Naive thymus-derived CD4-positive, alpha-beta T cell (primary cell): ENCODE measurements at regions not wholly inside any gene's neighbourhood (a gene's known extent, or its start where the extent isn't known, plus 50 kb on each side); places are given as distances from the start of the nearest gene placed in this dataset.
"Not testable (repeated sequence)": the region's sequence is repeated elsewhere in the genome, so short reads cannot be mapped to it uniquely, and the experiment has no call there.

Source experiments
- ATAC-seq: fragments of 150-1000 bp; cut with Tn5 transposase; 2 replicates; pipeline ENCODE4 v1.10.0; 2021; ENCODE audit warnings: mild to moderate bottlenecking, moderate library complexity
- CTCF ChIA-PET: fragments of 350-600 bp; sonication (Branson Sonifier 250); formaldehyde crosslinking; loops from one replicate; lab custom pipeline; 2021; ENCODE audit warnings: antibody characterized with exemption; lab: Charles Lee
- POLR2A ChIA-PET: fragments of 350-600 bp; sonication (Branson Sonifier 250); formaldehyde crosslinking; loops from one replicate; lab custom pipeline; 2021; ENCODE audit warnings: antibody characterized with exemption, inconsistent platforms; lab: Charles Lee
- DNase-seq, 9 donors: peaks; one replicate each; pipeline versions ENCODE4 v3.0.0 to v3.0.0-alpha.2; 2020 to 2022; ENCODE audit warnings: mixed read lengths in 1 of 9
- H3K27ac ChIP-seq: one replicate; pipeline ENCODE4 v1.7.0; 2013; ENCODE audit warnings: mild to moderate bottlenecking, low read depth, low read length, moderate library complexity
- H3K27me3 ChIP-seq, 2 donors: one replicate each; pipeline ENCODE4 v1.7.0; 2013; ENCODE audit warnings: low read length in 2 of 2, mild to moderate bottlenecking in 2 of 2, moderate library complexity in 2 of 2; ENCODE audit not compliant: control insufficient read depth in 2 of 2, insufficient read depth in 2 of 2
- H3K36me3 ChIP-seq, 3 experiments: 1 replicate in 2 of 3; 2 replicates in 1 of 3; pipeline ENCODE4 v1.7.0; 2013; ENCODE audit warnings: low read length in 3 of 3, mild to moderate bottlenecking in 3 of 3, moderate library complexity in 1 of 3; ENCODE audit not compliant: insufficient read depth in 3 of 3, control insufficient read depth in 2 of 3
- H3K4me1 ChIP-seq, 2 donors: one replicate each; pipeline ENCODE4 v1.7.0; 2013; ENCODE audit warnings: low read length in 2 of 2, mild to moderate bottlenecking in 2 of 2, moderate library complexity in 1 of 2; ENCODE audit not compliant: control insufficient read depth in 2 of 2, insufficient read depth in 2 of 2
- H3K4me3 ChIP-seq: 2 replicates; pipeline ENCODE4 v1.7.0; 2013; ENCODE audit warnings: mild to moderate bottlenecking, low read length
- H3K9me3 ChIP-seq, 3 experiments: 1 replicate in 2 of 3; 2 replicates in 1 of 3; pipeline ENCODE4 v1.7.0; 2013; ENCODE audit warnings: low read length in 3 of 3; ENCODE audit not compliant: control insufficient read depth in 2 of 3
- H3K27ac Mint-ChIP-seq, 9 donors: one replicate each; pipeline ENCODE4 v1.8.0; 2020 to 2022; ENCODE audit warnings: mixed read lengths in 9 of 9, mild to moderate bottlenecking in 8 of 9, moderate library complexity in 5 of 9, inconsistent platforms in 2 of 9
- H3K27me3 Mint-ChIP-seq, 5 donors: one replicate each; pipeline ENCODE4 v1.8.0; 2021 to 2022; ENCODE audit warnings: mixed read lengths in 5 of 5, mild to moderate bottlenecking in 1 of 5
- H3K36me3 Mint-ChIP-seq, 5 donors: one replicate each; pipeline ENCODE4 v1.8.0; 2020 to 2022; ENCODE audit warnings: mixed read lengths in 5 of 5, mild to moderate bottlenecking in 3 of 5, inconsistent platforms in 1 of 5
- H3K4me1 Mint-ChIP-seq, 7 donors: one replicate each; pipeline ENCODE4 v1.8.0; 2020 to 2022; ENCODE audit warnings: mixed read lengths in 7 of 7, mild to moderate bottlenecking in 3 of 7, inconsistent platforms in 1 of 7
- H3K4me3 Mint-ChIP-seq, 10 donors: one replicate each; pipeline ENCODE4 v1.8.0; 2020 to 2022; ENCODE audit warnings: mild to moderate bottlenecking in 10 of 10, mixed read lengths in 10 of 10, moderate library complexity in 6 of 10, inconsistent platforms in 2 of 10
- H3K9me3 Mint-ChIP-seq, 11 donors: one replicate each; pipeline ENCODE4 v1.8.0; 2020 to 2022; ENCODE audit warnings: mixed read lengths in 11 of 11, mild to moderate bottlenecking in 4 of 11, inconsistent platforms in 1 of 11, moderate library complexity in 1 of 11
- intact Hi-C, 2 donors: fragments of 100-400 bp; cut with micrococcal nuclease; formaldehyde crosslinking; loops; one replicate each; pipeline ENCODE4 v1.15.1; 2023

GRCh38 chr2:167335541-167335992 is 447.3 kb downstream of the XIRP2 start:
- Histone ChIP-seq H3K4me3 (no peak overlapping the region), H3K36me3 (no peaks in the 10 kb centered on the region), H3K27ac (no peak overlapping the region), H3K4me1 (no peaks in the 10 kb centered on the region), H3K9me3 (no peaks in the 10 kb centered on the region), H3K27me3 (no peaks in the 10 kb centered on the region)
- Mint-ChIP-seq H3K4me1 (no peaks in the 10 kb centered on the region), H3K27me3 (peaks cover 0 to 5% (median 0%) of the 10 kb centered on the region in 5 donors), H3K4me3 (no peak overlapping the region), H3K27ac (no peak overlapping the region), H3K9me3 (peaks cover 0 to 7% (median 0%) of the 10 kb centered on the region in 11 donors), H3K36me3 (no peaks in the 10 kb centered on the region)
- ATAC-seq: no peak
- intact Hi-C loops: no loop called here
- DNase-seq: no peak
- POLR2A ChIA-PET: no interaction called here
- CTCF ChIA-PET: no interaction called here

- Mint-ChIP-seq H3K4me3 (no peak overlapping the region), H3K36me3 (no peaks in the 10 kb centered on the region), H3K27ac (no peak overlapping the region), H3K9me3 (peaks cover 0 to 7% (median 0%) of the 10 kb centered on the region in 11 donors), H3K27me3 (peaks cover 0 to 5% (median 0%) of the 10 kb centered on the region in 5 donors), H3K4me1 (no peaks in the 10 kb centered on the region)
- Histone ChIP-seq H3K27me3 (no peaks in the 10 kb centered on the region), H3K4me3 (no peak overlapping the region), H3K27ac (no peak overlapping the region), H3K9me3 (no peaks in the 10 kb centered on the region), H3K36me3 (no peaks in the 10 kb centered on the region), H3K4me1 (no peaks in the 10 kb centered on the region)
- ATAC-seq: no peak
- DNase-seq: no peak
- ChIA-PET CTCF (no interaction called here), POLR2A (no interaction called here)
- intact Hi-C loops: no loop called here
These were observed 446.0 kb downstream of the XIRP2 start for GRCh38 chr2:167334146-167334742.

DNA sequence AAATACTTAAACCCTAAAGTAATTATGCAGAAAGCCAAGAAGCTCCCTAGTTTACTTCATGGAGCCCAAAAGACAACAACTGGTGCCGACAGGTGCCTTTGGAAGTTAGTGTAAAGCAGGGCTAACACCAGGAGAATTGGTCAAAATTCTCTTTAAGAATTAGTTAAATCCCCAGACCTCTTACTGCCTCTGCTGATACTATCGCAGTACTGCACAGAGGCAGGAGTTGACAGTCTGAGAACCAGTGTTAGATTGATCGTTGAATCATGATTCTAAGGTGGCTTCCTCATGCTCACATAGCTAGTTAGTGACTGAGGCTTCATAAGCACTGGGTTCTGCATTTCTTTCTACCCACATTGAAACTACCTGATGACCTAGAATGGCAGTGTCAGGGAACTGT is 445.0 kb downstream of the XIRP2 start:
- POLR2A ChIA-PET: no interaction called here
- H3K9me3 Mint-ChIP-seq: peaks cover 0 to 7% (median 0%) of the 10 kb centered on the region in 11 donors
- intact Hi-C loops: no loop called here

DNA sequence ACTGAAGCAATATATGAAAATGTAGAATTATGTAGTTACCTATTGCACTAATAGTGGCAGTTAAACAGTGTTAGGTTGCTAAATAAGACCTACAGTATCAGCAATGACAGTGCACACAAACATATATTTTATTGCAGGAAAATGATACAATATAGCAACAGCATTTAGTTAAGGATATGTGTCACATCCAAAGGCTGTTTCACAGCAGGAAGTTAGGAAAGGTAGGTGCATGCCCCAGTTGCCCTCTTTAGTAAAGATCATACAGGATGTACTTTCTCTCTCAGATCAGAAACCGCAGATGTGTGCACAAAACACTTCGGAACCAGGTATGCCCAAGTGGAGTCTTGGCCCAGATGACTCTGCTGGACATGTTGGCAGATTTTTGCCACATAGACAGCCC is 444.1 kb downstream of the XIRP2 start:
- Histone ChIP-seq H3K36me3 (no peaks in the 10 kb centered on the region), H3K27me3 (no peaks in the 10 kb centered on the region), H3K27ac (no peak overlapping the region), H3K9me3 (no peaks in the 10 kb centered on the region), H3K4me1 (no peaks in the 10 kb centered on the region), H3K4me3 (no peak overlapping the region)
- Mint-ChIP-seq H3K9me3 (peaks cover 0 to 7% (median 0%) of the 10 kb centered on the region in 11 donors), H3K27ac (no peak overlapping the region), H3K4me1 (no peaks in the 10 kb centered on the region), H3K27me3 (peaks cover 0 to 5% (median 0%) of the 10 kb centered on the region in 5 donors), H3K36me3 (no peaks in the 10 kb centered on the region), H3K4me3 (no peak overlapping the region)
- intact Hi-C loops: no loop called here
- DNase-seq (no peak), ATAC-seq (no peak)
- POLR2A ChIA-PET: no interaction called here
- CTCF ChIA-PET: no interaction called here

More for the DNA sequence above, 445.0 kb downstream of the XIRP2 start:
- ATAC-seq (no peak), DNase-seq (no peak)
- no peaks in the 10 kb centered on the region for H3K4me1 Mint-ChIP-seq
- Histone ChIP-seq H3K4me3 (no peak overlapping the region), H3K27me3 (no peaks in the 10 kb centered on the region), H3K27ac (no peak overlapping the region), H3K36me3 (no peaks in the 10 kb centered on the region), H3K9me3 (no peaks in the 10 kb centered on the region), H3K4me1 (no peaks in the 10 kb centered on the region)
- H3K27me3 Mint-ChIP-seq: peaks cover 0 to 5% (median 0%) of the 10 kb centered on the region in 5 donors
- H3K36me3 Mint-ChIP-seq: no peaks in the 10 kb centered on the region
- H3K27ac Mint-ChIP-seq: no peak overlapping the region
- CTCF ChIA-PET: no interaction called here
- no peak overlapping the region for H3K4me3 Mint-ChIP-seq

DNA sequence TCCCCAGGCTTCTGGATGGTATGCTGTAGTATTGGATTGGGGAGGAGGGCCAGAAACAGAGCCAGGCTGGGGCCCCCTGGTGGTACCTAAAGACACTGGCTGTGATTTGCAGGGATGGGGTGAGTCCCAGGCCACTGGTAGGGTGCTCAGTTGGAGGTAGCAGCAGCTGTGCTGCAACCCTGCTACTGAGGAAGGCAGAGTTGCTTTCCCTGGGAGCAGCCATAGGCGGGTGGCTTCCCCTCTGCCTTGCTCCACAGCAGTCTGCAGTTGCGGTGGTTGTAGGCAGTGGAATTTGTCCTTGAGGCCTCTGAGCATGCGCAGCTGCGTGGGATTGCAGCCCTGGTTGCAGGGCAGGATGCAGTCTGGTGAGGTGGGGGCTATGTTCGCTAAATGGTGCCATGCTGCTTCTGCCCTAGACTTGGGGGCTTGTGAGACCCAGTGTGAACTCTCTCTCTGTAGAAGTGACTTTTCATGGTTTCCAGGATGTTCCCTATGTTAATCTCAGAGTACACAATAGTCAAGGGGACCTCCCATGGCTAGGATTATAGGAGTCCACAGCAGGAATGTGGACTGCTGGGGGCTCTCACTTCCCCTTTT is 443.5 kb downstream of the XIRP2 start:
- Mint-ChIP-seq H3K27ac (no peak overlapping the region), H3K4me1 (no peaks in the 10 kb centered on the region), H3K36me3 (no peaks in the 10 kb centered on the region), H3K9me3 (peaks cover 0 to 7% (median 0%) of the 10 kb centered on the region in 11 donors), H3K4me3 (no peak overlapping the region), H3K27me3 (peaks cover 0 to 5% (median 0%) of the 10 kb centered on the region in 5 donors)
- no peak for ATAC-seq
- intact Hi-C loops: no loop called here
- no peak for DNase-seq
- no peaks in the 10 kb centered on the region for H3K27me3 ChIP-seq
- H3K4me1 ChIP-seq: no peaks in the 10 kb centered on the region
- H3K27ac ChIP-seq: no peak overlapping the region
- no peaks in the 10 kb centered on the region for H3K36me3 ChIP-seq
- POLR2A ChIA-PET: no interaction called here
- CTCF ChIA-PET: no interaction called here
- H3K9me3 ChIP-seq: no peaks in the 10 kb centered on the region
- no peak overlapping the region for H3K4me3 ChIP-seq

- H3K27ac Mint-ChIP-seq, H3K36me3 Mint-ChIP-seq, CTCF ChIA-PET, H3K27me3 Mint-ChIP-seq, H3K4me1 Mint-ChIP-seq, DNase-seq, H3K4me3 ChIP-seq, H3K27me3 ChIP-seq, H3K36me3 ChIP-seq, intact Hi-C loops, ATAC-seq, POLR2A ChIA-PET, H3K4me1 ChIP-seq, H3K4me3 Mint-ChIP-seq, H3K27ac ChIP-seq, H3K9me3 Mint-ChIP-seq, H3K9me3 ChIP-seq: not testable (repeated sequence)
These were observed 440.5 kb downstream of the XIRP2 start for GRCh38 chr2:167328808-167329207.

DNA sequence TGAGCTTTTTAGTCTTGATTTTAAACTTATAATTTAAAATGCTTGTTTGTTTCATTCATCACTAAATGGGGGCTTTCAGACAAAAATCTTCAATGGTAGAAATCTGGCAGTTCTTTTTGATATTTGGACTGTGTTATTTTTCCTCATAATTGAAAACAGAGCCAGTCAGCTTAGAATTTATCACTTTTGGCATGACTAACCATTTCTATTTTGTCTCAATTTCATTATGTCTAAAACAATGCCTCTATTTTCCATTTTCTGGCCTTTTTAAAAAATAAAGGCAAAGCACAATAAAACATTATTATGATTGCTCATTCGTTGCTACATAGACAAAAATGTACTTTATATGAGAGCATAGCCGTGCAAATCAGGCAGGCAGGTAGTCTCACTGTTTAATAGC is 434.5 kb downstream of the XIRP2 start:
- CTCF ChIA-PET: no interaction called here
- Histone ChIP-seq H3K27me3 (no peaks in the 10 kb centered on the region), H3K9me3 (no peaks in the 10 kb centered on the region), H3K36me3 (no peaks in the 10 kb centered on the region), H3K27ac (no peak overlapping the region), H3K4me3 (no peak overlapping the region), H3K4me1 (no peaks in the 10 kb centered on the region)
- Mint-ChIP-seq H3K4me3 (no peak overlapping the region), H3K27me3 (peaks cover 0 to 5% (median 0%) of the 10 kb centered on the region in 5 donors), H3K4me1 (no peaks in the 10 kb centered on the region), H3K27ac (no peak overlapping the region), H3K9me3 (peaks cover 0 to 4% (median 0%) of the 10 kb centered on the region in 11 donors), H3K36me3 (no peaks in the 10 kb centered on the region)
- POLR2A ChIA-PET: no interaction called here
- intact Hi-C loops: no loop called here
- DNase-seq (no peak), ATAC-seq (no peak)
